H9 (cell line): ENCODE measurements at regions not wholly inside any gene's neighbourhood (a gene's known extent, or its start where the extent isn't known, plus 50 kb on each side); places are given as distances from the start of the nearest gene placed in this dataset.

Source experiments
- DNase-seq: peaks from one replicate; pipeline ENCODE4 v3.0.0-alpha.2; 2017
- H2AFZ ChIP-seq: one replicate; pipeline ENCODE4 v1.6.1; 2013; ENCODE audit warnings: mild to moderate bottlenecking, low read length, control low read depth, moderate library complexity
- H2AK5ac ChIP-seq: 2 replicates; pipeline ENCODE4 v1.6.1; 2013; ENCODE audit warnings: low read length, control low read depth, mixed read lengths; ENCODE audit not compliant: insufficient read length
- H2BK120ac ChIP-seq: one replicate; pipeline ENCODE4 v1.6.1; 2013; ENCODE audit warnings: low read depth, mild to moderate bottlenecking, low read length, control low read depth, inconsistent platforms; ENCODE audit not compliant: poor library complexity, severe bottlenecking
- H2BK12ac ChIP-seq: 2 replicates; pipeline ENCODE4 v1.6.1; 2013; ENCODE audit warnings: low read length, control low read depth, mixed read lengths, low read depth; ENCODE audit not compliant: insufficient read length
- H2BK15ac ChIP-seq: 2 replicates; pipeline ENCODE4 v1.6.1; 2013; ENCODE audit warnings: low read depth, low read length, control low read depth
- H2BK20ac ChIP-seq: one replicate; pipeline ENCODE4 v1.6.1; 2013; ENCODE audit warnings: low read depth, mild to moderate bottlenecking, low read length, control low read depth, inconsistent platforms; ENCODE audit not compliant: poor library complexity, severe bottlenecking
- H2BK5ac ChIP-seq: 2 replicates; pipeline ENCODE4 v1.6.1; 2013; ENCODE audit warnings: low read length, control low read depth, mixed read lengths; ENCODE audit not compliant: insufficient read length
- H3K14ac ChIP-seq: 2 replicates; pipeline ENCODE4 v1.6.1; 2013; ENCODE audit warnings: low read length, control low read depth; ENCODE audit not compliant: insufficient read depth
- H3K18ac ChIP-seq: 2 replicates; pipeline ENCODE4 v1.6.1; 2013; ENCODE audit warnings: low read depth, mild to moderate bottlenecking, mixed read lengths, low read length, control low read depth; ENCODE audit not compliant: insufficient read length
- H3K23ac ChIP-seq: 2 replicates; pipeline ENCODE4 v1.6.1; 2013; ENCODE audit warnings: low read length, control low read depth, mixed read lengths, low read depth; ENCODE audit not compliant: insufficient read length
- H3K23me2 ChIP-seq: 2 replicates; pipeline ENCODE4 v1.6.1; 2013; ENCODE audit warnings: low read depth, mild to moderate bottlenecking, mixed read lengths, low read length, control low read depth; ENCODE audit not compliant: insufficient read length, poor library complexity, severe bottlenecking
- H3K27ac ChIP-seq: 2 replicates; pipeline ENCODE4 v1.5.1; 2013; ENCODE audit warnings: low read length, control low read depth, mixed read lengths, low read depth; ENCODE audit not compliant: insufficient read length
- H3K27me3 ChIP-seq: 2 replicates; pipeline ENCODE4 v1.6.1; 2013; ENCODE audit warnings: low read length, control low read depth, inconsistent platforms; ENCODE audit not compliant: insufficient read depth
- H3K4ac ChIP-seq: 2 replicates; pipeline ENCODE4 v1.6.1; 2013; ENCODE audit warnings: low read depth, mild to moderate bottlenecking, control low read depth, inconsistent platforms, low read length, moderate library complexity
- H3K4me1 ChIP-seq: 2 replicates; pipeline ENCODE4 v1.6.1; 2013; ENCODE audit warnings: low read length, control low read depth, inconsistent platforms; ENCODE audit not compliant: insufficient read depth
- H3K4me2 ChIP-seq: 2 replicates; pipeline ENCODE4 v1.6.1; 2013; ENCODE audit warnings: low read length, control low read depth, mixed read lengths; ENCODE audit not compliant: insufficient read length, insufficient read depth
- H3K56ac ChIP-seq: 2 replicates; pipeline ENCODE4 v1.6.1; 2013; ENCODE audit warnings: low read depth, mild to moderate bottlenecking, mixed read lengths, low read length, control low read depth; ENCODE audit not compliant: insufficient read length
- H3K79me1 ChIP-seq: 2 replicates; pipeline ENCODE4 v1.6.1; 2013; ENCODE audit warnings: low read depth, mild to moderate bottlenecking, moderate library complexity, low read length, control low read depth, inconsistent platforms; ENCODE audit not compliant: insufficient read depth, poor library complexity, severe bottlenecking
- H3K79me2 ChIP-seq: 2 replicates; pipeline ENCODE4 v1.6.1; 2013; ENCODE audit warnings: low read length, control low read depth, inconsistent platforms; ENCODE audit not compliant: insufficient read depth
- H3K9ac ChIP-seq: 2 replicates; pipeline ENCODE4 v1.6.1; 2013; ENCODE audit warnings: low read length, control low read depth, mixed read lengths; ENCODE audit not compliant: insufficient read length; ENCODE audit errors: extremely low read depth
- H3K9me3 ChIP-seq: one replicate; pipeline ENCODE4 v1.6.1; 2013; ENCODE audit warnings: low read depth, low read length, inconsistent platforms; ENCODE audit not compliant: control insufficient read depth
- H3T11ph ChIP-seq: one replicate; pipeline ENCODE4 v1.6.1; 2013; ENCODE audit warnings: mild to moderate bottlenecking, low read length, control low read depth, inconsistent platforms
- H4K20me1 ChIP-seq: one replicate; pipeline ENCODE4 v1.6.1; 2013; ENCODE audit not compliant: control insufficient read depth, insufficient read length, insufficient read depth
- H4K5ac ChIP-seq: 2 replicates; pipeline ENCODE4 v1.6.1; 2013; ENCODE audit warnings: low read depth, mild to moderate bottlenecking, mixed read lengths, low read length, control low read depth; ENCODE audit not compliant: insufficient read length
- H4K8ac ChIP-seq: replicated peaks from 2 replicates; pipeline ENCODE4 v1.6.1; 2013; ENCODE audit warnings: low read length, control low read depth, mixed read lengths, low read depth; ENCODE audit not compliant: insufficient read length
- H4K91ac ChIP-seq: 2 replicates; pipeline ENCODE4 v1.6.1; 2013; ENCODE audit warnings: low read depth, mild to moderate bottlenecking, moderate library complexity, mixed read lengths, low read length, control low read depth; ENCODE audit not compliant: insufficient read length
- H3K27ac Mint-ChIP-seq, 3 experiments: 2 replicates in 2 of 3; 3 replicates in 1 of 3; pipeline ENCODE4 v1.8.0; 2020 to 2021; ENCODE audit warnings: mixed read lengths in 3 of 3, mild to moderate bottlenecking in 1 of 3, moderate library complexity in 1 of 3
- H3K27me3 Mint-ChIP-seq: 2 replicates; pipeline ENCODE4 v1.8.0; 2021; ENCODE audit warnings: low read depth, mild to moderate bottlenecking, moderate library complexity, mixed read lengths
- H3K36me3 Mint-ChIP-seq, 3 experiments: 2 replicates in 2 of 3; 3 replicates in 1 of 3; pipeline ENCODE4 v1.8.0; 2020 to 2021; ENCODE audit warnings: low read depth in 3 of 3, mixed read lengths in 3 of 3; ENCODE audit not compliant: insufficient read depth in 1 of 3
- H3K4me1 Mint-ChIP-seq, 2 experiments: 2 replicates each; pipeline ENCODE4 v1.8.0; 2020; ENCODE audit warnings: mixed read lengths in 2 of 2
- H3K4me3 Mint-ChIP-seq, 2 experiments: 2 replicates in 1 of 2; 3 replicates in 1 of 2; pipeline ENCODE4 v1.8.0; 2020 to 2021; ENCODE audit warnings: mild to moderate bottlenecking in 2 of 2, mixed read lengths in 2 of 2, moderate library complexity in 1 of 2
- H3K9me3 Mint-ChIP-seq, 2 experiments: 2 replicates in 1 of 2; 3 replicates in 1 of 2; pipeline ENCODE4 v1.8.0; 2020; ENCODE audit warnings: mild to moderate bottlenecking in 2 of 2, mixed read lengths in 2 of 2, moderate library complexity in 1 of 2
- WGBS: extraction: QIAGEN DNeasy Blood & Tissue Kit; methylation state at CpG from one replicate; pipeline ENCODE4 v1.1.7; 2013; ENCODE audit warnings: missing lambda C conversion rate, low lambda C conversion rate, mixed read lengths; ENCODE audit not compliant: insufficient read length; ENCODE audit errors: extremely low coverage; 5-methylcytosine and 5-hydroxymethylcytosine counted together
- TF ChIP-seq, protein P1 (sequence below): fragments of 200-600 bp; sonication (generic); conservative IDR thresholded peaks from 3 replicates; pipeline ENCODE4 v1.8.0; 2021; ENCODE audit warnings: antibody characterized with exemption, mild to moderate bottlenecking

DNA sequence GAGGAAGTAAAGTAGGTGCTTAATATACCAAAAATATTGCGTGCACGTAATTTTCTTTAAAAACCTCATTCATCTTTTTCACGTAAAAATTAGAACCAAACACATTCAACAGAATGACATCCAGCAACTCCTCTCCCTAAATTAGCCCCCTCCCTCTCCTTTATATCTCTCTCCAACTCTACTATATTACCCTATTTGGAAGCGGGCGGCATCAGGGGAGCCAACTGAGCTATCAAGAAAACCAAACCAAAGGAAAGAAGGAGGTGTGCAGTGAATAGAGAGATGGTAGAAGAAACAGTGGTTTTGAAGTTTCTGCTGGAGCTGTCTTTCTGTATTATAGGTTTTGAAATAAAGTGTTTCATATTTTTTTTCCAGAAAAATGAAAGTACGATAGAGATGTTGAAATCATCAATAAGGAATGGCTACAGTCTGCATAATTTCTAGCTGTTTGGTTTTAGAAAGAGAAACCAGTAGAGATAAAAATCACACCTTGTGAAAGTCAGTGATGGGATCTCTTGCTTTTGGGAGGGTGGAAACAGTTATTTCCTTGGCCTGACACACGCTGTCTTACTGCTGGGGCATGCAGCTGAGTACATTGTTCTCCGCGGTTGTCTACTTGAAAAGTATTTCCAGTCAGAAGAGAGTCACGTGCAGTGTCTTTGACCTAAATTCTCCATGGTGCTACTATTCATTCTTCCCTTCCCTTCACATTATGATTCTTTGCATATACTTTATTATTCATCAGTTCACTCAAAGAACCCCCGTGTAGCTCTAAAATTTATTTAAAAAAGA, 94.1 kb upstream of the WDR17 start:
- no peak for DNase-seq
- no peaks in the 10 kb centered on the region for H3K27me3 Mint-ChIP-seq
- H4K91ac ChIP-seq: no peak overlapping the region
- H2BK15ac ChIP-seq: no peak overlapping the region
- H3K4me3 Mint-ChIP-seq: peak overlapping the region in 1 of 2 experiments; percentile 19; a peak in 2 of 5 replicates
- no peak overlapping the region for H4K5ac ChIP-seq
- no peak overlapping the region for H2BK12ac ChIP-seq
- no peak overlapping the region for H2AK5ac ChIP-seq
- H4K20me1 ChIP-seq: no peaks in the 10 kb centered on the region
- no peak overlapping the region for H3K56ac ChIP-seq
- H3K79me1 ChIP-seq: no peaks in the 10 kb centered on the region
- no peak overlapping the region for H3K23ac ChIP-seq
- no peak overlapping the region for H4K8ac ChIP-seq
- peaks cover 4 to 16% of the 10 kb centered on the region in 2 experiments; a peak in 4 of 5 replicates for H3K9me3 Mint-ChIP-seq
- no peak overlapping the region for H2BK120ac ChIP-seq
- H2BK20ac ChIP-seq: no peak overlapping the region
- WGBS: 100% methylated on average over 1 of the region's 11 CpGs
- H3K9ac ChIP-seq: no peak overlapping the region
- H3K27me3 ChIP-seq: no peaks in the 10 kb centered on the region
- no peak overlapping the region for H3K4ac ChIP-seq
- H3K4me1 ChIP-seq: peaks cover 2% of the 10 kb centered on the region; the same call in 1 of the 2 replicates
- no peaks in the 10 kb centered on the region for H3K9me3 ChIP-seq
- H3K4me1 Mint-ChIP-seq: peaks cover 25 to 34% of the 10 kb centered on the region in 2 experiments
- TF ChIP-seq, protein P1, sequence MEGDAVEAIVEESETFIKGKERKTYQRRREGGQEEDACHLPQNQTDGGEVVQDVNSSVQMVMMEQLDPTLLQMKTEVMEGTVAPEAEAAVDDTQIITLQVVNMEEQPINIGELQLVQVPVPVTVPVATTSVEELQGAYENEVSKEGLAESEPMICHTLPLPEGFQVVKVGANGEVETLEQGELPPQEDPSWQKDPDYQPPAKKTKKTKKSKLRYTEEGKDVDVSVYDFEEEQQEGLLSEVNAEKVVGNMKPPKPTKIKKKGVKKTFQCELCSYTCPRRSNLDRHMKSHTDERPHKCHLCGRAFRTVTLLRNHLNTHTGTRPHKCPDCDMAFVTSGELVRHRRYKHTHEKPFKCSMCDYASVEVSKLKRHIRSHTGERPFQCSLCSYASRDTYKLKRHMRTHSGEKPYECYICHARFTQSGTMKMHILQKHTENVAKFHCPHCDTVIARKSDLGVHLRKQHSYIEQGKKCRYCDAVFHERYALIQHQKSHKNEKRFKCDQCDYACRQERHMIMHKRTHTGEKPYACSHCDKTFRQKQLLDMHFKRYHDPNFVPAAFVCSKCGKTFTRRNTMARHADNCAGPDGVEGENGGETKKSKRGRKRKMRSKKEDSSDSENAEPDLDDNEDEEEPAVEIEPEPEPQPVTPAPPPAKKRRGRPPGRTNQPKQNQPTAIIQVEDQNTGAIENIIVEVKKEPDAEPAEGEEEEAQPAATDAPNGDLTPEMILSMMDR: no peak
- no peak overlapping the region for H3T11ph ChIP-seq
- no peak overlapping the region for H3K14ac ChIP-seq
- H3K79me2 ChIP-seq: no peaks in the 10 kb centered on the region
- peak overlapping the region; percentile 21 for H3K4me2 ChIP-seq
- H3K23me2 ChIP-seq: no peaks in the 10 kb centered on the region
- H3K27ac Mint-ChIP-seq: peak overlapping the region in 2 of 3 experiments; percentile 47 to 54; a peak in 3 of 7 replicates
- H2BK5ac ChIP-seq: no peak overlapping the region
- H3K36me3 Mint-ChIP-seq: peaks cover 0 to 15% (median 4%) of the 10 kb centered on the region in 3 experiments; a peak in 3 of 7 replicates
- H3K18ac ChIP-seq: no peak overlapping the region
- no peak overlapping the region for H3K27ac ChIP-seq
- no peak overlapping the region for H2AFZ ChIP-seq
